Choroid plexus epithelial cell (primary cell): ENCODE measurements at regions not wholly inside any gene's neighbourhood (a gene's known extent, or its start where the extent isn't known, plus 50 kb on each side); places are given as distances from the start of the nearest gene placed in this dataset.

ENCODE experiments used
- DNase-seq: peaks from one replicate; pipeline ENCODE4 v3.0.0-alpha.2; 2010; ENCODE audit warnings: low read depth
- H3K4me3 ChIP-seq: 2 replicates; pipeline ENCODE4 v1.5.1; 2011; ENCODE audit warnings: low read depth, mild to moderate bottlenecking, control low read depth, low read length, moderate library complexity
- CTCF ChIP-seq: conservative IDR thresholded peaks from 2 replicates; pipeline ENCODE4 v1.5.1; 2011; ENCODE audit warnings: low read depth, mild to moderate bottlenecking, control low read depth, inconsistent platforms, low read length, moderate library complexity

DNA sequence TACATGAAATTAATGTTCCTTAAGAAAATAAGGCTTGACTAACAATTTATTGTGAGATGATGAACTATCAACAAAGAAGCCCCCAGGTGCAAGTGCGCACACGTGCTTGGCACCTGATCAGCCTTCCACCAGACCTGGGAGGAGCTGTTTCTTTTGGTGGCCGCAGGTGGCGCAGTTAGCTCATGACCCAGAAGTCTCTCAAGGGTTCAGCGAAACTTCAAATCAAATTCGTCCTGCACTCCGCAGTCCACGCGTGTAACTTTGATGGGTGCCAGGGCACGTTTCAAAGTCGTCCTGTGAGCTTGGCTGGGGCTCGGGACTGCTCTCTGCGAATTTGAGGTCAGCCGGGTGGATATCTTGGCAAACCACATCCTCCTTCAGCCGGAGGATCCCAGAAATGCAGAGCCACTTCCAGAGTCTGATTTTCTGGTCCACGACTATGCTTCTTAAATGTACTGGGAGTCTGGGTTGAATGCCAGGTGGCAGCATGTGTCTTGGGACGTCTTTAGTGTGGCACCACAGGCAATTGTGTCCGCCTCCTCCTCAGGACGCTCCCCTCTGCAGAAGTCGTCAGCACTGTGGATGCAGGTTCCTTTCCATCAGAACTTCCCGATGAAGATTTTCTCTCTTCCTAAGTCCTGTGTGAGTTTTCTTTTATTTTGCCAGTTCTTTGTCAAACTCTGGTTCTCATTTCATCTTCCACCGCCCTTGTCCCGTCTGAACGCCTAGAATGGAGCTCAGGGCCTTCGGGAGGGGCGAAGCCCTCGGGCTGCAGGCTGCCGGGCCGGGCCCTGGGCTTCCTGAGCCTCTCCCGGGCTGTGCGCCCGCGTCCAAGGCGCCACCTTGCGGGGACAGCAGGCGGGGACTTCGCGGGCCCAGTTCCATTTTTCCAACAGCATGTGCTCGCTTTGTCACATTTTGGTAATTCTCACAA is 61.3 kb upstream of the RAPGEF4 start:
- peak; percentile 65 for DNase-seq
- H3K4me3 ChIP-seq: no peak overlapping the region
- peak; percentile 73 for TF ChIP-seq CTCF

GRCh38 chr2:172674968-172675303 is 60.7 kb upstream of the RAPGEF4 start:
- no peak for DNase-seq
- TF ChIP-seq CTCF: no peak
- H3K4me3 ChIP-seq: no peak overlapping the region

DNA sequence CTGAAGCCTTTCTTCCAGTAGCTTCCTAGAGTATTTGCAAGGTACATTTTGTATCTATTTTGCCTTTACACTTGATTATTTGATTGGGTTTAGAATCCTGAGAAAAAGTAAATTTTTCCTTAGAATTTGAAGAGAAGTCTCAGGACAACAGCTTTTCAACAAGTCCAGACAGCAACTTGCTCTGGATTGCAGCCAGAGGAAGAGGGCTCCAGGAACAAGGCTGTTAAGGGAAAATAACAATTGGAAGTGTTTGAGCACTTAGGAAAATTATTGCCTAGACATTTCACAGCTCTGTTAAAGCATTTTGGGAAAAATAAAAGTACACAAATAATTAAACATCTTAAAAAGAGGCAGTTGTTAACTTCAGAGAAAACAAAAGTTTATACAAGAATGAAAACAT is 58.3 kb upstream of the RAPGEF4 start:
- no peak for TF ChIP-seq CTCF
- H3K4me3 ChIP-seq: no peak overlapping the region
- no peak for DNase-seq

- TF ChIP-seq CTCF: no peak
- no peak overlapping the region for H3K4me3 ChIP-seq
- DNase-seq: no peak
Measured at GRCh38 chr2:172680436-172681068, 55.1 kb upstream of the RAPGEF4 start.

GRCh38 chr2:172685467-172685866 is 50.2 kb upstream of the RAPGEF4 start:
- TF ChIP-seq CTCF: no peak
- no peak for DNase-seq
- H3K4me3 ChIP-seq: no peak overlapping the region
